C4-2B (cell line): ENCODE measurements at regions not wholly inside any gene's neighbourhood (a gene's known extent, or its start where the extent isn't known, plus 50 kb on each side); places are given as distances from the start of the nearest gene placed in this dataset.

ENCODE experiments used
- H3K27ac ChIP-seq: fragments of 450-650 bp; 2 replicates; pipeline ENCODE4 v1.5.1; 2017
- ZFX ChIP-seq: fragments of 450-650 bp; IDR thresholded peaks from 2 replicates; pipeline ENCODE4 v1.6.1; 2017
- TF ChIP-seq, protein P1 (sequence below): fragments of 450-650 bp; conservative IDR thresholded peaks from 2 replicates; pipeline ENCODE4 v1.5.1; 2017; ENCODE audit warnings: mild to moderate bottlenecking

DNA sequence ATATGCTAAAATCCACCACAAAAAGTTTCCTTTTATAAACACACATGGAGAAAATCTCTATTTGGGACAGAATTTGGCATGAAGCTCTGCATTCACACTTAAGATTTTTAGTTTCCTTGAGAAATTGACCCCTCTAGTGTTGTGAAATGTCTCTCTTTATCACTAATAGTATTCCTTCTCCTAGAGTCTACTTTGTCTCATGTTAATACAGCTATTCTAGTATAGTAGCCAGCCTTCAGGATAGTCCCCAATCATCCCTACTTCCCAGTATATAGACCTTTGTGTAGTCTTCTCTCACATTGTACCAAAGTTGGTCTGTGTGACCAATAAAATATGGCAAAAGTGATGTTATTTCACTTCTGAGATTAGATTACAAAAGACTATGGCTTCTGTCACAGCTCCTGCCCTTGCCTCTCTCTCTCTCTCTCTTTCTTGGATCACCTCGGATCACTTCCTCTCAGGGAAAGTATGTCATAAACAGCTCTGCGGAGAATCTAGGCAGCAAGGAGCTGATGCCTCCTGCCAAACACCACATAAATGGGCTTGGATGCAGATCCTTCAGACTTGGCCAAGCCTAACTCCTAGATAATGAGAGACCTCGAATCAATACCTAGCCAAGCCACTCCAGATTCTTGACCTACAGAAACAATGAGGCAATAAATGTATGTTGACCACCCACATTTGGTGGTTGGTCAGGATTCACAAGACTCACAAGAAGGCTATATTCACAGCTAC is 59.7 kb upstream of the NABP1 start:
- H3K27ac ChIP-seq = no peak overlapping the region
- TF ChIP-seq ZFX = no peak
- TF ChIP-seq, protein P1, sequence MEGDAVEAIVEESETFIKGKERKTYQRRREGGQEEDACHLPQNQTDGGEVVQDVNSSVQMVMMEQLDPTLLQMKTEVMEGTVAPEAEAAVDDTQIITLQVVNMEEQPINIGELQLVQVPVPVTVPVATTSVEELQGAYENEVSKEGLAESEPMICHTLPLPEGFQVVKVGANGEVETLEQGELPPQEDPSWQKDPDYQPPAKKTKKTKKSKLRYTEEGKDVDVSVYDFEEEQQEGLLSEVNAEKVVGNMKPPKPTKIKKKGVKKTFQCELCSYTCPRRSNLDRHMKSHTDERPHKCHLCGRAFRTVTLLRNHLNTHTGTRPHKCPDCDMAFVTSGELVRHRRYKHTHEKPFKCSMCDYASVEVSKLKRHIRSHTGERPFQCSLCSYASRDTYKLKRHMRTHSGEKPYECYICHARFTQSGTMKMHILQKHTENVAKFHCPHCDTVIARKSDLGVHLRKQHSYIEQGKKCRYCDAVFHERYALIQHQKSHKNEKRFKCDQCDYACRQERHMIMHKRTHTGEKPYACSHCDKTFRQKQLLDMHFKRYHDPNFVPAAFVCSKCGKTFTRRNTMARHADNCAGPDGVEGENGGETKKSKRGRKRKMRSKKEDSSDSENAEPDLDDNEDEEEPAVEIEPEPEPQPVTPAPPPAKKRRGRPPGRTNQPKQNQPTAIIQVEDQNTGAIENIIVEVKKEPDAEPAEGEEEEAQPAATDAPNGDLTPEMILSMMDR = no peak

DNA sequence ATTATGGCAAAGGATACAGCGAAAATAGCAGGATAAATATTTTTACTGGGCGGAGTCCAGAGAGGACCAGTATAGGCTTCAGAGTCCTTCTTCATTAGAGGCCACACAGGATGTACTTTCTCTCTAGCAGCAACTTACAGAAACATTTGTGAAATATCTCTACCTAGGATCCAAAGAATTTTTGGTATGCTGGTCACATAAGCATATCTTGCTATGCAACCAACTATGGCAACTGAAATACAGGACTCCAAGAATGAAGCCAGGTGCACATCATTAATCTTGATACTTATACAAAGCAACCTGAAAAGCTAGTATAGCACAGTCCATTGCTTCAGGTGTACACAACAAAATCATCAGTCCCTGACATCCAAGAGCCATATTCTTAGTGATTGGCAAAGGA is 59.1 kb upstream of the NABP1 start:
- TF ChIP-seq, protein P1 = no peak
- no peak for TF ChIP-seq ZFX
- no peak overlapping the region for H3K27ac ChIP-seq

DNA sequence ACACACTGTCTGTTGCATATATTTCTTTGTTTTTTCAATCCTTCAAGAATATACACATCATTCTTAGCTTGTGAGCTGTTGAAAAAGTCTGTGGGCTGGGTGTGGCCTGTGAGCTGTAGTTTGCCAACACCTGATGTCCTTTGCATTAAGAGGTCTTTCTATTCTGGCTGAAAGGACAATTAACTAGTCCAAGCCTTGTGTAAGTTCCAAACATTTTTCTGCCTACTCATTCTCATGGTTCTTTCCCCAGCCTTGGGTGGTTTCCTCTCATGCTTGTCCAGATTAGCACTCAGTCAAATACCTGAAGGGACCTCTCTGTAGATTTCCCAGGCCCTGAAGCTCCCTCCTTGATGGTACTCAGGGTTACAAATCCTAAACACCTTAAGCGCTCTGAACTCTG is 57.8 kb upstream of the NABP1 start:
- no peak for TF ChIP-seq ZFX
- TF ChIP-seq, protein P1 = no peak
- H3K27ac ChIP-seq = no peak overlapping the region

DNA sequence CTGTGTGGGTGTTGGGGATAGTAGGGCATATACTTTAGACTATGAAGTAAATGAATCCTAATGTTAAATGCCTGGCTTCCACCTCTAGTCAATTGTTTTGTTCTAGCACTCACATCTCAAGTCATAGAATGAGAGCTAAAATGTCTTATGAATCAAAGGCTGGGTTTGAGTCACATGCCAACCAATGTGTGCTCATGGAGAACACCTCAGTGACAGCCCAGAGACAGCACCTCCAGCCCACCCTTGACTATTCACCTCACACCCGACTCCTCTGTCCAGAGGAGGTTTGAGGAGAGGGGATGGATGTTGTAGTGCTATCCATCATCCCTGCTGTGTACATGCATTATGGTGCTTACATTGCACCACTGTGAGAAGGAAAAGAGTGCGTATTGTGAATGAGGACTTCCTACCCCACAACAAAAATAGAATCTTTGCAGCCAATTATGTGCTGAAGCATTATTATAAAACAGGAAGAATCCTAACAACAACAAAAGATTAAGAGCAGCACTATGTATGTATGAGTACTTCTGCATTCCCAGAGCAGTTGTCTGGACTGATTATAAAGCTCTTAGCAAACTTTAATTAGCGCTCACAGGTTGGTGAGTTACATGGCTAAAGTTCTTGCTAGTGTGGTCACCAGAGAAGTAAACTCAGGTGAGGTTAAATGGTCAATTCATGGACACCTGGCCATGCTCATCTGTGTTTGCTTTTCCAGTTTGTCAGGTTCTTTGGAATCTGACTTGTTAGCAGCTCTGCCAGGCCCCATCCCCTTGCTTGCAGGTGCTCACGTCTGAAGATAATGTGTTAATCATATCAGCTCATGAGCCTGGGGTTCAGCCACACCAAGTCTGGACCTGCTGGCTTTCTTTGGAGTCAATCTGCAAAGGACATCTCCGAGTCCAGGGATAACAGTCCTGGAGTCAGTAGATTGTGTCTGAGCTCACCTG is 55.3 kb upstream of the NABP1 start:
- TF ChIP-seq, protein P1 = no peak
- TF ChIP-seq ZFX = no peak
- H3K27ac ChIP-seq = no peak overlapping the region

DNA sequence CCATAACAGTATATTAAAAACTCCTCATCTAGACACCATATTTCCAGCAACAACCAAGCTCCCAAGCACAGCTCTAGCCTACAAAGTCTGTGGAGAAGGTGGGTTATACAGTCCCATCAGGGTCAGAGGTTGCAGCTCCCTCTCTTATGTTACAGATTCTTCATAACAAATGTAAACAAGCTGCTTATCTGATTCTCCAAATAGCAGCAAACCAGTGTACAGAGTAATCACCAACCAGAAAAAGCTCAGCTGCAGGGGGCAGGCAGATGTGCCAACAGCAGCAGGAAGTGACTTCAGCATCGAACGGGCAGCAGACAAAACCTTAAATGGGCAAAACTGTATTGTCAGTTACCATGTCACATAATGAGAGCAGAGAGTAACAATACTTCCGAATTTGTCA is 52.9 kb upstream of the NABP1 start:
- H3K27ac ChIP-seq = no peak overlapping the region
- TF ChIP-seq ZFX = no peak
- TF ChIP-seq, protein P1 = no peak

DNA sequence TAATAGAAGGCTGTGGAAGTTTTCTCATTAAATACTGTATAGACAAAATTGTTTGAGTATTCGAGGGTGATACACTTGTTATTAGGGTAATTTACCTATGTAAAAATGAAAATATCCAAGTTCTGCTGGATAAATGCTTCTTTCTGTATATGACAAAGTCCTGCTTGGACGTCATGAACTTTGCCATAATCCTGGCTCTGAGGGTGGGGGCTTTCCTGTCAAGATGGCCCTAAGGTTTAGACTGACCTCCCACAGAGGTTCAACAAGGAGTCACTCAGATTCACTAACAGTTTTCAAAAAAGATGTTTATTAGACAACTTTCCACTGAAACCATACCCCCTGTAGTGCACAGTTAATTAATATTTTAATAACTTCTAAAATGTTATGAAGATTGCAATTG is 52.5 kb upstream of the NABP1 start:
- no peak for TF ChIP-seq ZFX
- TF ChIP-seq, protein P1 = no peak
- no peak overlapping the region for H3K27ac ChIP-seq
